HepG2 (cell line): ENCODE measurements at regions not wholly inside any gene's neighbourhood (a gene's known extent, or its start where the extent isn't known, plus 50 kb on each side); places are given as distances from the start of the nearest gene placed in this dataset.
A peak's percentile ranks its signal among the peaks of the same experiment; 100 is the strongest.

ENCODE experiments used
- ATAC-seq: fragments of 200-7000 bp; cut with Tn5 transposase; 3 replicates; pipeline ENCODE4 v1.9.1; 2020; ENCODE audit warnings: mild to moderate bottlenecking, moderate library complexity
- BruUV-seq: library from RNA; stranded (reverse); fragments of 400-500 nt; replicated peaks from 2 replicates; lab custom pipeline; 2021; lab: Mats Ljungman, UMichigan
- CTCF ChIA-PET: fragments of 300-600 bp; formaldehyde crosslinking; extraction: SDS; loops from one replicate; lab custom pipeline; 2021; ENCODE audit warnings: low total read pairs, inconsistent platforms, low intra/inter-chr PET ratio; lab: Yijun Ruan, JAX
- POLR2A ChIA-PET: fragments of 350-600 bp; sonication (Branson Sonifier 250); formaldehyde crosslinking; loops from one replicate; lab custom pipeline; 2020; ENCODE audit warnings: antibody characterized with exemption, inconsistent platforms; lab: Yijun Ruan, JAX
- DNase-seq: peaks from one replicate; pipeline ENCODE4 v3.0.0-alpha.2; 2015; ENCODE audit warnings: low spot score
- FAIRE-seq: peaks from 3 replicates; lab custom pipeline; 2011; peaks lifted over from hg19 to GRCh38; lab: Jason Lieb, UNC
- H2AFZ ChIP-seq: one replicate; pipeline ENCODE4 v1.6.1; 2011; ENCODE audit warnings: low read length, inconsistent platforms
- H3K27ac ChIP-seq: fragments of 300-600 bp; 3 replicates; pipeline ENCODE4 v1.8.0; 2011; ENCODE audit warnings: mixed run types, mild to moderate bottlenecking, mixed read lengths, low read length, inconsistent platforms; ENCODE audit not compliant: insufficient read depth; ENCODE audit errors: extremely low read length
- H3K27me3 ChIP-seq, 2 experiments: fragments of 200-600 bp in 1 of 2; 2 replicates in 1 of 2; 3 replicates in 1 of 2; pipeline versions ENCODE4 v1.6.0 to v1.8.0; 2011; ENCODE audit warnings: low read length in 2 of 2, mild to moderate bottlenecking in 2 of 2, moderate library complexity in 2 of 2, inconsistent platforms in 1 of 2; ENCODE audit not compliant: insufficient read depth in 2 of 2, control insufficient read depth in 1 of 2
- H3K36me3 ChIP-seq, 2 experiments: fragments of 200-600 bp in 1 of 2; replicated peaks in 1 of 2; 2 replicates in 1 of 2; 3 replicates in 1 of 2; pipeline versions ENCODE4 v1.5.1 to v1.8.0; 2011; ENCODE audit warnings: low read length in 2 of 2, inconsistent platforms in 1 of 2; ENCODE audit not compliant: insufficient read depth in 2 of 2, control insufficient read depth in 1 of 2
- H3K4me1 ChIP-seq: 2 replicates; pipeline ENCODE4 v1.5.1; 2012; ENCODE audit warnings: low read length, inconsistent platforms; ENCODE audit not compliant: insufficient read depth
- H3K4me2 ChIP-seq: 2 replicates; pipeline ENCODE4 v1.6.0; 2011; ENCODE audit warnings: low read depth, low read length, inconsistent platforms
- H3K4me3 ChIP-seq, 3 experiments: fragments of 200-600 bp in 1 of 3; sonication (generic), shearing (Covaris generic) in 1 of 3; replicated peaks in 1 of 3; 2 replicates each; pipeline ENCODE4 v1.5.1; 2011 to 2016; ENCODE audit warnings: low read length in 3 of 3, inconsistent platforms in 2 of 3, low read depth in 2 of 3, mild to moderate bottlenecking in 2 of 3, control low read depth in 1 of 3, mixed read lengths in 1 of 3; ENCODE audit not compliant: insufficient read depth in 1 of 3
- H3K79me2 ChIP-seq: one replicate; pipeline ENCODE4 v1.6.1; 2011; ENCODE audit warnings: low read length, inconsistent platforms; ENCODE audit not compliant: insufficient read depth
- H3K9ac ChIP-seq: 2 replicates; pipeline ENCODE4 v1.6.0; 2011; ENCODE audit warnings: mild to moderate bottlenecking, low read depth, low read length, inconsistent platforms; ENCODE audit not compliant: insufficient read depth
- H3K9me3 ChIP-seq: 2 replicates; pipeline ENCODE4 v1.5.1; 2012; ENCODE audit warnings: mild to moderate bottlenecking, low read length
- H4K20me1 ChIP-seq: 2 replicates; pipeline ENCODE4 v1.6.0; 2011; ENCODE audit warnings: inconsistent platforms, mild to moderate bottlenecking, low read length, moderate library complexity; ENCODE audit not compliant: insufficient read depth
- ARNTL ChIP-seq: sonication (generic); formaldehyde crosslinking; IDR thresholded peaks from 2 replicates; pipeline ENCODE4 v1.4.0; 2020; ENCODE audit warnings: mild to moderate bottlenecking, missing genetic modification reagents
- KLF12 ChIP-seq: sonication (generic); formaldehyde crosslinking; IDR thresholded peaks from 2 replicates; pipeline ENCODE4 v1.4.0; 2020; ENCODE audit warnings: missing genetic modification reagents, borderline replicate concordance
- MAFF ChIP-seq: IDR thresholded peaks from 2 replicates; pipeline ENCODE4 v1.6.1; 2011; ENCODE audit warnings: low read depth, low read length, improper control_type of control experiment
- MYNN ChIP-seq: sonication (generic); formaldehyde crosslinking; IDR thresholded peaks from 2 replicates; pipeline ENCODE4 v1.4.0; 2020; ENCODE audit warnings: mild to moderate bottlenecking, low read depth, missing genetic modification reagents
- NAIF1 ChIP-seq: sonication (generic); formaldehyde crosslinking; IDR thresholded peaks from 2 replicates; pipeline ENCODE4 v1.5.0; 2020; ENCODE audit warnings: mild to moderate bottlenecking, missing genetic modification reagents, borderline replicate concordance
- RFXANK ChIP-seq: IDR thresholded peaks from 2 replicates; pipeline ENCODE4 v1.6.1; 2016
- SALL2 ChIP-seq: sonication (generic); formaldehyde crosslinking; IDR thresholded peaks from 2 replicates; pipeline ENCODE4 v1.8.1; 2023; ENCODE audit warnings: mild to moderate bottlenecking, missing genetic modification reagents, inconsistent platforms
- STAG1 ChIP-seq: sonication (generic); formaldehyde crosslinking; IDR thresholded peaks from 2 replicates; pipeline ENCODE4 v1.4.0; 2020; ENCODE audit warnings: missing genetic modification reagents
- ZNF383 ChIP-seq: sonication (generic); formaldehyde crosslinking; IDR thresholded peaks from 2 replicates; pipeline ENCODE4 v1.4.0; 2020; ENCODE audit warnings: missing genetic modification reagents, mild to moderate bottlenecking, borderline replicate concordance
- ZNF850 ChIP-seq: sonication (generic); formaldehyde crosslinking; conservative IDR thresholded peaks from 2 replicates; pipeline ENCODE4 v1.9.0; 2021; ENCODE audit warnings: mild to moderate bottlenecking, missing genetic modification reagents
- WGBS: methylation state at CpG from one replicate; pipeline ENCODE4 v1.1.6; 2017; ENCODE audit warnings: low lambda C conversion rate; 5-methylcytosine and 5-hydroxymethylcytosine counted together
- in situ Hi-C: cut with HindIII; loops from 2 replicates; pipeline ENCODE4 v1.10.0; 2017; ENCODE audit warnings: low pct_unique_long_range_greater_than_20kb; ENCODE audit not compliant: extremely low pct_ligation_motif_present
- intact Hi-C: fragments of 100-400 bp; cut with micrococcal nuclease; formaldehyde crosslinking; loops from one replicate; pipeline ENCODE4 v1.10.0; 2022; ENCODE audit not compliant: unreplicated experiment
- TF ChIP-seq, protein P1 (sequence below): sonication (generic); formaldehyde crosslinking; IDR thresholded peaks from 2 replicates; pipeline ENCODE4 v1.4.0; 2020; ENCODE audit warnings: missing genetic modification reagents, borderline replicate concordance
- TF ChIP-seq, protein P2 (sequence below): sonication (generic); formaldehyde crosslinking; IDR thresholded peaks from 2 replicates; pipeline ENCODE4 v1.5.0; 2020; ENCODE audit warnings: mild to moderate bottlenecking, missing genetic modification reagents, moderate library complexity
- TF ChIP-seq, protein P3 (sequence below): sonication (generic); formaldehyde crosslinking; IDR thresholded peaks from 2 replicates; pipeline ENCODE4 v1.4.0; 2020; ENCODE audit warnings: mild to moderate bottlenecking, missing genetic modification reagents, borderline replicate concordance

DNA sequence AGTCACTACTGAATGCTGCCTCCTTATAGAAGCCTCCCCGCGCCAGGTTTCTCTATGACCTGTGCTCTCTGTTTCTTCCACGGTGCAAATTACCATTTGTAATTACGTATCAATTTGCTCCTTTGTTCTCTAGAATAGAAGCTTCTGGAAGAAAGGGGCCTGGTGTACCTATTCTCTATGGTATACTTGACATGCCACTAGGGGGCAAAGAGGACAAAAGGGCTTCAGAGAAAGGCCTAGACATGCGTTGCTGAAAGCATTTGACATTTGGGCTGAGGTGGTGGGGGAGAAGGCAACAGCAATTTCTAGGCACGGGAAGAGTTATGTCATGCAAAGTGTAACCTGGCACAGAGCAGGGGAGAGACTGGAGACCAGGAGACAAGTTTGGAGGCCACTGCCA is 148.7 kb downstream of the WDR11 start:
- Histone ChIP-seq H3K9me3 (peaks cover 5% of the 10 kb centered on the region; the same call in 1 of the 2 replicates), H3K4me2 (no peak overlapping the region), H3K27ac (no peak overlapping the region), H3K4me1 (no peaks in the 10 kb centered on the region), H2AFZ (no peak overlapping the region), H3K36me3 (no peaks in the 10 kb centered on the region), H3K9ac (no peak overlapping the region), H3K79me2 (no peaks in the 10 kb centered on the region), H3K27me3 (peaks cover 1 to 2% of the 10 kb centered on the region in 2 experiments; a peak in 2 of 5 replicates), H4K20me1 (no peaks in the 10 kb centered on the region), H3K4me3 (no peak overlapping the region)
- BruUV-seq, result no TSS peak
- DNase-seq (peak; percentile 12), FAIRE-seq (no peak), ATAC-seq (peak; percentile 60)
- POLR2A ChIA-PET, result no interaction called here
- in situ Hi-C loops (no loop called here), intact Hi-C loops (no loop called here)
- CTCF ChIA-PET, result no interaction called here
- WGBS, result 59% methylated on average over 6 of the region's 6 CpGs
- TF ChIP-seq MYNN (CRISPR knock-in tag) (no peak), NAIF1 (CRISPR knock-in tag) (no peak), RFXANK (no peak), ARNTL (CRISPR knock-in tag) (no peak), SALL2 (no peak), ZNF850 (CRISPR knock-in tag) (no peak), MAFF (no peak), ZNF383 (CRISPR knock-in tag) (no peak), STAG1 (CRISPR knock-in tag) (peak; percentile 43), KLF12 (CRISPR knock-in tag) (no peak)
- TF ChIP-seq, protein P1, sequence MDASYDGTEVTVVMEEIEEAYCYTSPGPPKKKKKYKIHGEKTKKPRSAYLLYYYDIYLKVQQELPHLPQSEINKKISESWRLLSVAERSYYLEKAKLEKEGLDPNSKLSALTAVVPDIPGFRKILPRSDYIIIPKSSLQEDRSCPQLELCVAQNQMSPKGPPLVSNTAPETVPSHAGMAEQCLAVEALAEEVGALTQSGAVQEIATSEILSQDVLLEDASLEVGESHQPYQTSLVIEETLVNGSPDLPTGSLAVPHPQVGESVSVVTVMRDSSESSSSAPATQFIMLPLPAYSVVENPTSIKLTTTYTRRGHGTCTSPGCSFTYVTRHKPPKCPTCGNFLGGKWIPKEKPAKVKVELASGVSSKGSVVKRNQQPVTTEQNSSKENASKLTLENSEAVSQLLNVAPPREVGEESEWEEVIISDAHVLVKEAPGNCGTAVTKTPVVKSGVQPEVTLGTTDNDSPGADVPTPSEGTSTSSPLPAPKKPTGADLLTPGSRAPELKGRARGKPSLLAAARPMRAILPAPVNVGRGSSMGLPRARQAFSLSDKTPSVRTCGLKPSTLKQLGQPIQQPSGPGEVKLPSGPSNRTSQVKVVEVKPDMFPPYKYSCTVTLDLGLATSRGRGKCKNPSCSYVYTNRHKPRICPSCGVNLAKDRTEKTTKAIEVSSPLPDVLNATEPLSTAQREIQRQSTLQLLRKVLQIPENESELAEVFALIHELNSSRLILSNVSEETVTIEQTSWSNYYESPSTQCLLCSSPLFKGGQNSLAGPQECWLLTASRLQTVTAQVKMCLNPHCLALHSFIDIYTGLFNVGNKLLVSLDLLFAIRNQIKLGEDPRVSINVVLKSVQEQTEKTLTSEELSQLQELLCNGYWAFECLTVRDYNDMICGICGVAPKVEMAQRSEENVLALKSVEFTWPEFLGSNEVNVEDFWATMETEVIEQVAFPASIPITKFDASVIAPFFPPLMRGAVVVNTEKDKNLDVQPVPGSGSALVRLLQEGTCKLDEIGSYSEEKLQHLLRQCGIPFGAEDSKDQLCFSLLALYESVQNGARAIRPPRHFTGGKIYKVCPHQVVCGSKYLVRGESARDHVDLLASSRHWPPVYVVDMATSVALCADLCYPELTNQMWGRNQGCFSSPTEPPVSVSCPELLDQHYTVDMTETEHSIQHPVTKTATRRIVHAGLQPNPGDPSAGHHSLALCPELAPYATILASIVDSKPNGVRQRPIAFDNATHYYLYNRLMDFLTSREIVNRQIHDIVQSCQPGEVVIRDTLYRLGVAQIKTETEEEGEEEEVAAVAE (CRISPR knock-in tag), result no peak
- TF ChIP-seq, protein P2, sequence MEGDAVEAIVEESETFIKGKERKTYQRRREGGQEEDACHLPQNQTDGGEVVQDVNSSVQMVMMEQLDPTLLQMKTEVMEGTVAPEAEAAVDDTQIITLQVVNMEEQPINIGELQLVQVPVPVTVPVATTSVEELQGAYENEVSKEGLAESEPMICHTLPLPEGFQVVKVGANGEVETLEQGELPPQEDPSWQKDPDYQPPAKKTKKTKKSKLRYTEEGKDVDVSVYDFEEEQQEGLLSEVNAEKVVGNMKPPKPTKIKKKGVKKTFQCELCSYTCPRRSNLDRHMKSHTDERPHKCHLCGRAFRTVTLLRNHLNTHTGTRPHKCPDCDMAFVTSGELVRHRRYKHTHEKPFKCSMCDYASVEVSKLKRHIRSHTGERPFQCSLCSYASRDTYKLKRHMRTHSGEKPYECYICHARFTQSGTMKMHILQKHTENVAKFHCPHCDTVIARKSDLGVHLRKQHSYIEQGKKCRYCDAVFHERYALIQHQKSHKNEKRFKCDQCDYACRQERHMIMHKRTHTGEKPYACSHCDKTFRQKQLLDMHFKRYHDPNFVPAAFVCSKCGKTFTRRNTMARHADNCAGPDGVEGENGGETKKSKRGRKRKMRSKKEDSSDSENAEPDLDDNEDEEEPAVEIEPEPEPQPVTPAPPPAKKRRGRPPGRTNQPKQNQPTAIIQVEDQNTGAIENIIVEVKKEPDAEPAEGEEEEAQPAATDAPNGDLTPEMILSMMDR (CRISPR knock-in tag), result peak; percentile 42; the same call in 1 of the 2 replicates
- TF ChIP-seq, protein P3, sequence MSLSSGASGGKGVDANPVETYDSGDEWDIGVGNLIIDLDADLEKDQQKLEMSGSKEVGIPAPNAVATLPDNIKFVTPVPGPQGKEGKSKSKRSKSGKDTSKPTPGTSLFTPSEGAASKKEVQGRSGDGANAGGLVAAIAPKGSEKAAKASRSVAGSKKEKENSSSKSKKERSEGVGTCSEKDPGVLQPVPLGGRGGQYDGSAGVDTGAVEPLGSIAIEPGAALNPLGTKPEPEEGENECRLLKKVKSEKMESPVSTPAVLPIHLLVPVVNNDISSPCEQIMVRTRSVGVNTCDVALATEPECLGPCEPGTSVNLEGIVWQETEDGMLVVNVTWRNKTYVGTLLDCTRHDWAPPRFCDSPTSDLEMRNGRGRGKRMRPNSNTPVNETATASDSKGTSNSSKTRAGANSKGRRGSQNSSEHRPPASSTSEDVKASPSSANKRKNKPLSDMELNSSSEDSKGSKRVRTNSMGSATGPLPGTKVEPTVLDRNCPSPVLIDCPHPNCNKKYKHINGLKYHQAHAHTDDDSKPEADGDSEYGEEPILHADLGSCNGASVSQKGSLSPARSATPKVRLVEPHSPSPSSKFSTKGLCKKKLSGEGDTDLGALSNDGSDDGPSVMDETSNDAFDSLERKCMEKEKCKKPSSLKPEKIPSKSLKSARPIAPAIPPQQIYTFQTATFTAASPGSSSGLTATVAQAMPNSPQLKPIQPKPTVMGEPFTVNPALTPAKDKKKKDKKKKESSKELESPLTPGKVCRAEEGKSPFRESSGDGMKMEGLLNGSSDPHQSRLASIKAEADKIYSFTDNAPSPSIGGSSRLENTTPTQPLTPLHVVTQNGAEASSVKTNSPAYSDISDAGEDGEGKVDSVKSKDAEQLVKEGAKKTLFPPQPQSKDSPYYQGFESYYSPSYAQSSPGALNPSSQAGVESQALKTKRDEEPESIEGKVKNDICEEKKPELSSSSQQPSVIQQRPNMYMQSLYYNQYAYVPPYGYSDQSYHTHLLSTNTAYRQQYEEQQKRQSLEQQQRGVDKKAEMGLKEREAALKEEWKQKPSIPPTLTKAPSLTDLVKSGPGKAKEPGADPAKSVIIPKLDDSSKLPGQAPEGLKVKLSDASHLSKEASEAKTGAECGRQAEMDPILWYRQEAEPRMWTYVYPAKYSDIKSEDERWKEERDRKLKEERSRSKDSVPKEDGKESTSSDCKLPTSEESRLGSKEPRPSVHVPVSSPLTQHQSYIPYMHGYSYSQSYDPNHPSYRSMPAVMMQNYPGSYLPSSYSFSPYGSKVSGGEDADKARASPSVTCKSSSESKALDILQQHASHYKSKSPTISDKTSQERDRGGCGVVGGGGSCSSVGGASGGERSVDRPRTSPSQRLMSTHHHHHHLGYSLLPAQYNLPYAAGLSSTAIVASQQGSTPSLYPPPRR, result no peak
